Small intestine (tissue), 7 donors: ENCODE measurements at regions not wholly inside any gene's neighbourhood (a gene's known extent, or its start where the extent isn't known, plus 50 kb on each side); places are given as distances from the start of the nearest gene placed in this dataset.
"Not testable (repeated sequence)": the region's sequence is repeated elsewhere in the genome, so short reads cannot be mapped to it uniquely, and the experiment has no call there.

ENCODE experiments used
- DNase-seq, 2 donors: peaks; one replicate each; pipeline versions ENCODE4 v3.0.0 to v3.0.0-alpha.2; 2013
- FAIRE-seq: peaks from 2 replicates; lab custom pipeline; 2012; peaks lifted over from hg19 to GRCh38; lab: Jason Lieb, UNC
- H3K27ac ChIP-seq, 3 donors: one replicate each; pipeline ENCODE4 v1.5.1; 2013; ENCODE audit warnings: low read length in 2 of 3, mild to moderate bottlenecking in 2 of 3, control low read depth in 1 of 3, inconsistent platforms in 1 of 3, low read depth in 1 of 3, moderate library complexity in 1 of 3
- H3K27me3 ChIP-seq, 3 donors: one replicate each; pipeline ENCODE4 v1.6.1; 2013; ENCODE audit warnings: low read length in 3 of 3, inconsistent platforms in 1 of 3; ENCODE audit not compliant: control insufficient read depth in 3 of 3, insufficient read depth in 3 of 3
- H3K36me3 ChIP-seq, 3 donors: one replicate each; pipeline ENCODE4 v1.6.1; 2013; ENCODE audit warnings: low read length in 3 of 3, inconsistent platforms in 1 of 3, low read depth in 1 of 3, mild to moderate bottlenecking in 1 of 3, moderate library complexity in 1 of 3; ENCODE audit not compliant: control insufficient read depth in 3 of 3, insufficient read depth in 2 of 3
- H3K4me1 ChIP-seq, 3 donors: one replicate each; pipeline ENCODE4 v1.6.1; 2013; ENCODE audit warnings: low read length in 2 of 3, inconsistent platforms in 1 of 3, low read depth in 1 of 3, mild to moderate bottlenecking in 1 of 3, moderate library complexity in 1 of 3; ENCODE audit not compliant: control insufficient read depth in 3 of 3, insufficient read depth in 2 of 3
- H3K4me3 ChIP-seq, 3 donors: one replicate each; pipeline ENCODE4 v1.5.1; 2013; ENCODE audit warnings: low read length in 3 of 3, control low read depth in 1 of 3, inconsistent platforms in 1 of 3, low read depth in 1 of 3, mild to moderate bottlenecking in 1 of 3, moderate library complexity in 1 of 3
- H3K9me3 ChIP-seq, 2 donors: one replicate each; pipeline ENCODE4 v1.6.1; 2013; ENCODE audit warnings: low read depth in 1 of 2, low read length in 1 of 2; ENCODE audit not compliant: control insufficient read depth in 2 of 2, insufficient read depth in 1 of 2
- WGBS, 3 donors: extraction: QIAGEN DNeasy Blood & Tissue Kit; methylation state at CpG; one replicate each; pipeline ENCODE4 v1.1.7; 2013; 5-methylcytosine and 5-hydroxymethylcytosine counted together
- donor health status: healthy with polysubstance abuse.
- donor health status: control.
- donor health status: control.
- donor health status: Bipolar disorder and iron deficiency.
- donor health status: healthy.

DNA sequence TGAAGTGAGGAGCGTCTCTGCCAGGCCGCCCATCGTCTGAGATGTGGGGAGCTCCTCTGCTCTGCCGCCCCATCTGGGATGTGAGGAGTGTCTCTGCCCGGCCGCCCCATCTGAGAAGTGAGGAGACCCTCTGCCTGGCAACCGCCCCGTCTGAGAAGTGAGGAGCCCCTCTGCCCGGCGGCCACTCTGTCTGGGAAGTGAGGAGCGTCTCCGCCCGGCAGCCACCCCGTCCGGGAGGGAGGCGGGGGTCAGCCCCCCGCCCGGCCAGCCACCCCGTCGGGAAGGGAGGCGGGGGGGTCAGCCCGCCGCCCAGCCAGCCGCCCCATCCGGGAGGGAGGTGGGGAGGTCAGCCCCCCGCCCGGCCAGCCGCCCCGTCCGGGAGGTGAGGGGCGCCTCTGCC lies 77.6 kb upstream of the ADORA2B start:
- H3K27ac ChIP-seq, H3K9me3 ChIP-seq, H3K36me3 ChIP-seq, H3K4me3 ChIP-seq, H3K4me1 ChIP-seq, FAIRE-seq, DNase-seq, H3K27me3 ChIP-seq: not testable (repeated sequence)
- 91 to 98% (median 96%) methylated on average over 8 to 31 of the region's 31 CpGs for WGBS, 3 donors

DNA sequence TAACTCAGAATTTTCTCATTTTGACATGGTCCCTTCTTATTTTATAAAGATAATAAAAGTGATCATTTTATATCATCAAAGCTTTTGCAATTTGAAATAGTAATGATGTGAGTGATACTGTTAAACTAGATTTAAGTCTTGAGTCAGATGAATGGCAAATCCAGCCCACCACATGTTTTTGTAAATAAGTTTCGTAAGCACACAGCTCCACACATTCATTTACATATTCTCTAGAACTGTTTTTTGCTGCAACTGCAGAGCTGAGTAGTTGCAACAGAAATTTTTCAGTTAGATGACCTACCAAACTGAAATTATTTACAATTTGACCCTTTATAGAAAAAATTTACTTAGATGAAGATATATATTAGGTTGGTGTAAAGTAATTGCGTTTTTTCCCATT lies 75.1 kb upstream of the ADORA2B start:
- not testable (repeated sequence) for H3K27me3 ChIP-seq, DNase-seq, H3K4me3 ChIP-seq, FAIRE-seq, H3K9me3 ChIP-seq, H3K27ac ChIP-seq, H3K36me3 ChIP-seq, H3K4me1 ChIP-seq
- WGBS, 3 donors, result no CpG with 5 or more reads among the region's 2 CpGs

DNA sequence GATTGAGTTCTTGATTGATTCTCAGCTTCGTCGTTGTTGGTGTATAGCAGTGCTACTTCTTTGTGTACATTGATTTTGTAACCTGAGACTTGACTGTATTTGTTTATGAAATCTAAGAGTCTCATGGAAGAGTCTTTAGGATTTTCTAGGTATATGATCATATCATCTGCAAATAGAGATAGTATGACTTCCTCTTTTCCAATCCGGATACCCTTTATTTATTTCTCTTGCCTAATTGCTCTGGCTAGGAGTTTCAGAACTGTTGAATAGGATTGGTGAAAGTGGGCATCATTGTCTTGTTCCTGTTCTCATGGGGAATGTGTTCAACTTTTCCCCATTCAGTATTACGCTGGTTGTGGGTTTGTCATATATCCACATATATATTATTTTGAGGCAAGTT lies 72.3 kb upstream of the ADORA2B start:
- H3K36me3 ChIP-seq, H3K9me3 ChIP-seq, FAIRE-seq, H3K4me1 ChIP-seq, H3K27ac ChIP-seq, H3K27me3 ChIP-seq, H3K4me3 ChIP-seq, DNase-seq: not testable (repeated sequence)
- 62 to 76% (median 66%) methylated on average over 4 of the region's 4 CpGs for WGBS, 3 donors

DNA sequence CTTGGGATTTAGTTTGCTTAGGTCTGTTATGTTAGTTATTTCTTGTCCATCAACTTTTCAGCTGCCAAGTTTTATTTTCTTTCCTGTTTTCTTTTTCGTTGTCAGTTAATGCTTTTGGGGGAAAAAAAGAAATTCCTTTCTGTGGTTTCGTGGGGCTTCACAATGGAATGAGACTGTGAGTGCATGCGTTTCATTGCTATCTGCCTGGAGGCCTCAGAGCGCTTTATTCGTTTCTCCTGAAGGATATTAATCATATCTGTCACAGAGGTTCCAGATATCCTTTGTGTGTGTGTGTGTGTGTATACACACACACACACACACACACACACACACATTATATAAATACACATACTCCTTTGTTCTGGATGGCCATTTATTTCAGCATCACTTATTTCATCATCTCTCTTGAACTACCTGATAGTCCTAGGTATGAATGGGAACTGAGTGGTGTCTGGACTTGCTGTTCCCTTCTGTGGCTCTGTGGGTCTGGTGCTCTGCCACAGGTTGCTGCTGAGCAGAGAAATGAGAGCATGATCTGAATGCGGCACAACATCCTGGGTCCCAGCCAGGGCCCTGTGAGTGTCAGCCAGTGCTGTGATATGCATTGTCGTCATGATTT lies 66.9 kb upstream of the ADORA2B start:
- not testable (repeated sequence) for H3K27ac ChIP-seq, H3K4me3 ChIP-seq, FAIRE-seq, H3K9me3 ChIP-seq, H3K36me3 ChIP-seq, DNase-seq, H3K4me1 ChIP-seq, H3K27me3 ChIP-seq
- 83 to 86% (median 84%) methylated on average over 7 of the region's 7 CpGs for WGBS, 3 donors

DNA sequence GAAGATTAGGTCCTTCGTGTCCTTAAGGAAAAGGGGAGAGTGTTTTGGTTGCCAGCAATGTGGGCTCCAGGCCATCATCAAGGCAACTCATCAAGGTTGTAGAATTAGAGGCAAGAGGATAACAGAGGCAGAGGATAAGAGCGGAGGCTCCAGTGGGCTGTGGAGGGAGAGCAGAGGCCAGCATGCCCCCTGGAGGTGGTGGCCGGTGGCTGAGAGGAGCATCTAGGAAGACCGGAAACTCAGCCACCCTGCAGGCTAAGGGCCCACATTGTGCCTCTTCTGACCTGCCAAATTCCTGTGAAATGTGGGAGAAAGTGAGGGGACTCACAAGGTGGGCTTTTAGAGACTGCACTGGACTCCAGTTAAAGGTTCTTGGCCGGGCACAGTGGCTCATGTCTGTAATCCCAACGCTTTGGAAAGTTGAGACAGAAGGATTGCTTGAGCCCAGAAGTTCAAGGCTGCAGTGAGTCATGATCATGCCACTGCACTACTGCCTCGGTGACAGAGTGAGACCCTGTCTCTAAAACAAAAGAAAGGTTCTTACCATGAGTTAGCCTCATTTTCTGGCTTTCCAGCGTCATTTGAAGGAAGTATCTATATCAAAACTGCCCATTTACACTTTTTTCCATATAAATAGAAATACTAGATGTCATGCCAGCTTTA lies 62.7 kb upstream of the ADORA2B start:
- Histone ChIP-seq H3K36me3 (no peaks in the 10 kb centered on the region), H3K27me3 (no peaks in the 10 kb centered on the region), H3K9me3 (no peaks in the 10 kb centered on the region), H3K27ac (no peak overlapping the region), H3K4me3 (no peak overlapping the region), H3K4me1 (no peaks in the 10 kb centered on the region)
- no peak for FAIRE-seq
- no peak for DNase-seq
- 79 to 83% (median 81%) methylated on average over 8 of the region's 8 CpGs for WGBS, 3 donors

DNA sequence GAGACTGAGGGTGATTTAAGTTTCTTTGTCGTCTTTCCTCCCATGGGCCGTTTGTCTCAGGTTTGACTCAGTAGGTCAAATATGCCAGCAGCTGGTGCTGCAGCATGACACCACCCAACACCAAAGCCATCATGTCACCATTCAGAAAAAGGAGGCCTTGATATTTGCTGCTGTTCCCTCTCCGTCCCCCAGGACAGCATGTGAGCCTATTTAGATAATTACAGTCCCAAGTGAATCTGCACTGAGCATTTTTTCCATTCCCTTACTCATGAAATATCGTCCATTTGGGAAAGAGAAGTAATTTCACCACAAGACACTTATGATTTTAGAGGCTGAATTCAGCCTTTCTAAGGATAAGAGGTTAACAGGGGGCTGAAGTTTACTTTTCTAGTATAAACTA lies 62.2 kb upstream of the ADORA2B start:
- no peak for FAIRE-seq
- Histone ChIP-seq H3K4me3 (no peak overlapping the region), H3K27ac (no peak overlapping the region), H3K9me3 (no peaks in the 10 kb centered on the region), H3K27me3 (no peaks in the 10 kb centered on the region), H3K36me3 (no peaks in the 10 kb centered on the region), H3K4me1 (no peaks in the 10 kb centered on the region)
- WGBS, 3 donors, result 70 to 85% (median 82%) methylated on average over 4 of the region's 4 CpGs
- no peak for DNase-seq

DNA sequence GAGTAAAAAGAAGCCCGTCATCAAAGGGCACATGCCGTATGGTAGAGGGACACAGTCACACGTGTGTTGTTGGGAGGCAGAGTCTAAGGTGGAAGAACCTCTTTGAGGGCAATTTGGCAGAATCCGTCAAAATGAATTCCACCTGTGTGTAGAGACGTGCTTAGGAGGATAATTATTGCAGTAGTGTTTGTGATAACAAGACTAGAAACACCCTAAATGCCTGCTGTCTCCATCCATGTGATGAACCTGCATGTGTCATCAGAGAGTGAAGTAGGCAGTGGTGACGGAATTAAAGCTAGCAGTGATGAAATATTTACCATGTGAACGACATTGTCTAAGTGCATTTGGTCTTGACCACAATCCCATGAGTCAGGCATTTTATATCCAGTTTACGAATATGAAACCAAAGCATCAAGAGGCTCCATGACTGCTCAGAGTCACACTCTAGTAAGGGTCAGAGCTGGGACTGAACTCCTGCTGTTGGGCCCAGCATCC lies 61.3 kb upstream of the ADORA2B start:
- no peak for DNase-seq
- WGBS, 3 donors, result 81 to 91% (median 82%) methylated on average over 8 of the region's 8 CpGs

DNA sequence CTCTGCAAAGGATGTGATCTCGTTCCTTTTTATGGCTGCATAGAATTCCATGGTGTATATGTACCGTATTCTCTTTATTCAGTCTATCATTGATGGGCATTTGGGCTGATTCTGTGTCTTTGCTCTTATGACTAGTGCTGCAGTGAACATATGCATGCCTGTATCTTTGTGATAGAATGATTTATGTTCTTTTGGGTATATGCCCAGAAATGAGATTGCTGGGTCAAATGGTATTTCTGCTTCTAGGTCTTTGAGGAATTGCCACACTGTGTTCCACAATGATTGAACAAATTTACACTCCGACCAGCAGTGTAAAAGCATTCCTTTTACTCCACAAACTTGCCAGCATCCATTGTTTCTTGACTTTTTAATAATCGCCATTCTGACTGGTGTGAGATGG lies 60.2 kb upstream of the ADORA2B start:
- H3K9me3 ChIP-seq, result no peaks in the 10 kb centered on the region
- DNase-seq, result no peak
- H3K4me1 ChIP-seq, result no peaks in the 10 kb centered on the region
- 87 to 90% (median 89%) methylated on average over 4 of the region's 4 CpGs for whole genome bisulfite sequencing, 3 donors
- H3K27me3 ChIP-seq, result no peaks in the 10 kb centered on the region
- no peak overlapping the region for H3K4me3 ChIP-seq
- no peak for FAIRE-seq
- H3K27ac ChIP-seq, result no peak overlapping the region
- no peaks in the 10 kb centered on the region for H3K36me3 ChIP-seq

More for the DNA sequence above, 61.3 kb upstream of the ADORA2B start:
- Histone ChIP-seq H3K27ac (no peak overlapping the region), H3K4me3 (no peak overlapping the region), H3K27me3 (no peaks in the 10 kb centered on the region), H3K9me3 (no peaks in the 10 kb centered on the region), H3K36me3 (no peaks in the 10 kb centered on the region), H3K4me1 (no peaks in the 10 kb centered on the region)
- no peak for FAIRE-seq
